ENCODE measurements at regions not wholly inside any gene's neighbourhood (a gene's known extent, or its start where the extent isn't known, plus 50 kb on each side); places are given as distances from the start of the nearest gene placed in this dataset.
"Not testable (repeated sequence)": the region's sequence is repeated elsewhere in the genome, so short reads cannot be mapped to it uniquely, and the experiment has no call there.

DNA sequence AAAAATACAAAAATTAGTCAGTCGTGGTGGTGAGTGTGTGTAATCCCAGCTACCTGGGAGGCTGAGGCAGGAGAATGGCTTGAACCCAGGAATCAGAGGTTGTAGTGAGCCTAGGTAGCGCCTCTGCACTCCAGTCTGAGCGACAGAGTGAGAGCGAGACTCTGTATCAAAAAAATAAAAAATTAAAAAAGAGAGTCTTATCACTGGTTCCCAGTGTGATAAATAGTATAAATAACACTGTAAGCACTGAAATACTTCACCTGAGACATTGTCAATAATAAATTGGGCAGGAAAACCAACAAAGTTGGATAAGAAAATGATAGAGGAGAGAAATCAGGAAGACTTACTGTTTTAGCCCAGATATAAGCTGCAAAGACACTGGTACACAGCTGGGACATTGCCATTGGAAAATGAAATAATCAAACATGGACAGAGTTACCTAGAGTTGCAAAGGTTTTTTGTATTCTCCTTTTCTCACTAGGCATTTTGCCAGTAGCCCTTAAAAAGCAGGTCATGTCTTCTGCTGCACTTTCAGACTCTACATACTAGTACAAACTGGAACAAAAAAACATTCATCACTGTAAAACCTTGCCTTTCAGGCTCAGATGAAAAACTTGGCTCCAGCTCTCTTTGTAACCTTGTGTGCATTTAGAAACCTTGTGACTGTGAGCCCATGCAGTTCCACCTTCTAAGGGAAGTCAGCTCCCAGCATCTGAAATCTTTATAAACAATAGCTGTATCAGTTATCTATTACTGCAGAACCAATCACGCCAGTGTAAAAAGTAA is 55.0 kb upstream of the PPP1R2C start:
- no peak for DNase-seq (ENCODE audit: extremely low read depth, low read depth)
- TF ChIP-seq, protein P1, sequence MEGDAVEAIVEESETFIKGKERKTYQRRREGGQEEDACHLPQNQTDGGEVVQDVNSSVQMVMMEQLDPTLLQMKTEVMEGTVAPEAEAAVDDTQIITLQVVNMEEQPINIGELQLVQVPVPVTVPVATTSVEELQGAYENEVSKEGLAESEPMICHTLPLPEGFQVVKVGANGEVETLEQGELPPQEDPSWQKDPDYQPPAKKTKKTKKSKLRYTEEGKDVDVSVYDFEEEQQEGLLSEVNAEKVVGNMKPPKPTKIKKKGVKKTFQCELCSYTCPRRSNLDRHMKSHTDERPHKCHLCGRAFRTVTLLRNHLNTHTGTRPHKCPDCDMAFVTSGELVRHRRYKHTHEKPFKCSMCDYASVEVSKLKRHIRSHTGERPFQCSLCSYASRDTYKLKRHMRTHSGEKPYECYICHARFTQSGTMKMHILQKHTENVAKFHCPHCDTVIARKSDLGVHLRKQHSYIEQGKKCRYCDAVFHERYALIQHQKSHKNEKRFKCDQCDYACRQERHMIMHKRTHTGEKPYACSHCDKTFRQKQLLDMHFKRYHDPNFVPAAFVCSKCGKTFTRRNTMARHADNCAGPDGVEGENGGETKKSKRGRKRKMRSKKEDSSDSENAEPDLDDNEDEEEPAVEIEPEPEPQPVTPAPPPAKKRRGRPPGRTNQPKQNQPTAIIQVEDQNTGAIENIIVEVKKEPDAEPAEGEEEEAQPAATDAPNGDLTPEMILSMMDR (IDR thresholded peaks at IDR 0.05; ENCODE audit: low read depth, low read length, missing control alignments) = no peak
- H3K4me3 ChIP-seq (replicated peaks; ENCODE audit: low read depth, low read length) = no peak overlapping the region

- not testable (repeated sequence) for DNase-seq (ENCODE audit: extremely low read depth, low read depth); H3K4me3 ChIP-seq (replicated peaks; ENCODE audit: low read depth, low read length)
Measured at GRCh38 chrX:42833550-42833940, 55.6 kb upstream of the PPP1R2C start.

DNA sequence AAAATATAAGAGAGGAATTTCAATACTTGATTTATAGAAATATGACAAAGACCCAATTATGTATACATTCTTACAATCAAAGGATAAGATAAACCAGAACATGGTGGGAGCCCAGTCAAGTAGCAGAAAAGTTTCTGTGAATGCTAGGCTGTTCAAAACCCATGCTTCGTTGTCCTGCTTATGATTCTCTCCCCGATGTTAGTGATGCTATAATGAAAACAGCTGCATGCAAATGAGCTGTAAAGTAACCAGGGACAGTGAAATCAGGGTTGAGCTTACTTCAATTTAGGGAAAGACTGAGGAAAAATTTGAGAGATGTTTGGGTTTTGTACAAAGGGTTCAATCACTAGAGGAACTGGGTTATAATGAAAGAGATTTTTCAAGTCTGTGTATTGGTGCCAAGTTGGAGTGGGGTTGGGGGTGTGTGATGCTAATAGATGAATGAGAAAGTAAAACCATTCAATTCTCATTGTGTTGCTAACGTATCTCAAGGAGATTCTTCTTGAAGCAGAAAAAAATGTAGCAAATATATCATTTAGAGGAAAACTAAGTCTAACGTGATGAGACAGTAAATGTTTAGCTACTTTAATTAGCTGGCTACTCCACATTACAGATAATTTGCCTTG is 59.3 kb upstream of the PPP1R2C start:
- no peak for DNase-seq (ENCODE audit: extremely low read depth, low read depth)
- H3K4me3 ChIP-seq (replicated peaks; ENCODE audit: low read depth, low read length) = no peak overlapping the region
- TF ChIP-seq, protein P1 (IDR thresholded peaks at IDR 0.05; ENCODE audit: low read depth, low read length, missing control alignments) = no peak

- no peak overlapping the region for H3K4me3 ChIP-seq (replicated peaks; ENCODE audit: low read depth, low read length)
- TF ChIP-seq, protein P1 (IDR thresholded peaks at IDR 0.05; ENCODE audit: low read depth, low read length, missing control alignments) = no peak
- no peak for DNase-seq (ENCODE audit: extremely low read depth, low read depth)
Measured at GRCh38 chrX:42837747-42838146, 59.8 kb upstream of the PPP1R2C start.

- H3K4me3 ChIP-seq (replicated peaks; ENCODE audit: low read depth, low read length) = no peak overlapping the region
- no peak for DNase-seq (ENCODE audit: extremely low read depth, low read depth)
- TF ChIP-seq, protein P1 (IDR thresholded peaks at IDR 0.05; ENCODE audit: low read depth, low read length, missing control alignments) = no peak
Measured at GRCh38 chrX:42839632-42840031, 61.7 kb upstream of the PPP1R2C start.

GRCh38 chrX:42846741-42847140 is 68.8 kb upstream of the PPP1R2C start:
- no peak for DNase-seq (ENCODE audit: extremely low read depth, low read depth)
- TF ChIP-seq, protein P1 (IDR thresholded peaks at IDR 0.05; ENCODE audit: low read depth, low read length, missing control alignments) = no peak
- H3K4me3 ChIP-seq (replicated peaks; ENCODE audit: low read depth, low read length) = no peak overlapping the region

GRCh38 chrX:42855259-42855658 is 77.3 kb upstream of the PPP1R2C start:
- DNase-seq (ENCODE audit: extremely low read depth, low read depth) = no peak

More at GRCh38 chrX:42855259-42855658, 77.3 kb upstream of the PPP1R2C start:
- TF ChIP-seq, protein P1 (IDR thresholded peaks at IDR 0.05; ENCODE audit: low read depth, low read length, missing control alignments) = no peak
- no peak overlapping the region for H3K4me3 ChIP-seq (replicated peaks; ENCODE audit: low read depth, low read length)

Data from HFF-Myc (cell line).